Left ventricle myocardium inferior (tissue), 1 donor: ENCODE measurements at regions not wholly inside any gene's neighbourhood (a gene's known extent, or its start where the extent isn't known, plus 50 kb on each side); places are given as distances from the start of the nearest gene placed in this dataset.
A peak's percentile ranks its signal among the peaks of the same experiment; 100 is the strongest.

Experiments used
- DNase-seq: peaks from one replicate; pipeline ENCODE4 v3.0.0-alpha.2; 2020
- H3K27ac ChIP-seq: fragments of 200-600 bp; replicated peaks from 2 replicates; pipeline ENCODE4 v1.8.0; 2021
- H3K27me3 ChIP-seq: fragments of 200-600 bp; 2 replicates; pipeline ENCODE4 v1.8.0; 2021; ENCODE audit warnings: low read depth
- H3K36me3 ChIP-seq: fragments of 200-600 bp; 2 replicates; pipeline ENCODE4 v1.8.0; 2021
- H3K4me1 ChIP-seq: fragments of 200-600 bp; 2 replicates; pipeline ENCODE4 v1.8.0; 2021
- H3K4me3 ChIP-seq: fragments of 200-600 bp; 2 replicates; pipeline ENCODE4 v1.8.0; 2021; ENCODE audit warnings: mild to moderate bottlenecking, moderate library complexity
- H3K9me3 ChIP-seq: fragments of 200-600 bp; replicated peaks from 2 replicates; pipeline ENCODE4 v1.8.0; 2021
- CTCF ChIP-seq: fragments of 200-600 bp; IDR thresholded peaks from 2 replicates; pipeline ENCODE4 v1.8.0; 2021; ENCODE audit warnings: antibody characterized with exemption, mild to moderate bottlenecking, borderline replicate concordance
- intact Hi-C: fragments of 100-400 bp; cut with micrococcal nuclease; formaldehyde crosslinking; loops from one replicate; pipeline ENCODE4 v1.11.0; 2022
- donor health status: DM: no; HTN: yes; CAD: no; lungs with severe emphysema.

- Histone ChIP-seq H3K4me3 (no peak overlapping the region), H3K4me1 (no peaks in the 10 kb centered on the region), H3K9me3 (no peaks in the 10 kb centered on the region), H3K27ac (no peak overlapping the region), H3K27me3 (peaks cover 4% of the 10 kb centered on the region), H3K36me3 (no peaks in the 10 kb centered on the region)
- TF ChIP-seq CTCF: no peak
- intact Hi-C loops: no loop called here
- no peak for DNase-seq
Observed at GRCh38 chr3:189455009-189455408, 176.2 kb upstream of the TP63 start.

GRCh38 chr3:189455641-189456417 is 175.4 kb upstream of the TP63 start:
- no peak for DNase-seq
- no peak for TF ChIP-seq CTCF
- H3K36me3 ChIP-seq: no peaks in the 10 kb centered on the region
- no peaks in the 10 kb centered on the region for H3K9me3 ChIP-seq
- no peak overlapping the region for H3K27ac ChIP-seq
- intact Hi-C loops: no loop called here
- peaks cover 4% of the 10 kb centered on the region for H3K27me3 ChIP-seq
- H3K4me3 ChIP-seq: no peak overlapping the region
- H3K4me1 ChIP-seq: no peaks in the 10 kb centered on the region

- no peak for TF ChIP-seq CTCF
- Histone ChIP-seq H3K36me3 (no peaks in the 10 kb centered on the region), H3K27me3 (peaks cover 4% of the 10 kb centered on the region), H3K4me1 (no peaks in the 10 kb centered on the region), H3K9me3 (peaks cover 9% of the 10 kb centered on the region), H3K27ac (peak overlapping the region; percentile 18), H3K4me3 (no peak overlapping the region)
- intact Hi-C loops: no loop called here
- no peak for DNase-seq
Observed at GRCh38 chr3:189457201-189457607, 174.0 kb upstream of the TP63 start.

- peak overlapping the region; percentile 18 for H3K27ac ChIP-seq
- H3K27me3 ChIP-seq: peaks cover 2% of the 10 kb centered on the region
- H3K36me3 ChIP-seq: no peaks in the 10 kb centered on the region
- peaks cover 16% of the 10 kb centered on the region for H3K9me3 ChIP-seq
- intact Hi-C loops: no loop called here
- DNase-seq: no peak
- TF ChIP-seq CTCF: no peak
- H3K4me3 ChIP-seq: no peak overlapping the region
- no peaks in the 10 kb centered on the region for H3K4me1 ChIP-seq
Observed at GRCh38 chr3:189457631-189458412, 173.4 kb upstream of the TP63 start.

- intact Hi-C loops: no loop called here
- no peak overlapping the region for H3K27ac ChIP-seq
- DNase-seq: no peak
Observed at GRCh38 chr3:189458528-189458927, 172.7 kb upstream of the TP63 start.

More at GRCh38 chr3:189458528-189458927, 172.7 kb upstream of the TP63 start:
- TF ChIP-seq CTCF: no peak
- Histone ChIP-seq H3K9me3 (peaks cover 21% of the 10 kb centered on the region), H3K36me3 (no peaks in the 10 kb centered on the region), H3K27me3 (no peaks in the 10 kb centered on the region), H3K4me1 (no peaks in the 10 kb centered on the region), H3K4me3 (no peak overlapping the region)
